GM12891 (cell line): ENCODE measurements at regions not wholly inside any gene's neighbourhood (a gene's known extent, or its start where the extent isn't known, plus 50 kb on each side); places are given as distances from the start of the nearest gene placed in this dataset.

Source experiments
- PAX5 ChIP-seq: IDR thresholded peaks from 2 replicates; pipeline ENCODE4 v1.6.1; 2011; ENCODE audit warnings: low read length, moderate library complexity, mild to moderate bottlenecking; ENCODE audit not compliant: insufficient read depth, severe bottlenecking
- POLR2A ChIP-seq: IDR thresholded peaks from 2 replicates; pipeline ENCODE4 v1.6.1; 2011; ENCODE audit warnings: low read depth, low read length, control low read depth
- POLR2AphosphoS5 ChIP-seq: IDR thresholded peaks from 2 replicates; pipeline ENCODE4 v1.6.1; 2011; ENCODE audit warnings: low read depth, low read length, control low read depth
- SPI1 ChIP-seq: IDR thresholded peaks from 2 replicates; pipeline ENCODE4 v1.6.1; 2011; ENCODE audit warnings: low read depth, low read length, control low read depth
- TAF1 ChIP-seq: IDR thresholded peaks from 2 replicates; pipeline ENCODE4 v1.6.1; 2011; ENCODE audit warnings: low read depth, low read length, control low read depth

DNA sequence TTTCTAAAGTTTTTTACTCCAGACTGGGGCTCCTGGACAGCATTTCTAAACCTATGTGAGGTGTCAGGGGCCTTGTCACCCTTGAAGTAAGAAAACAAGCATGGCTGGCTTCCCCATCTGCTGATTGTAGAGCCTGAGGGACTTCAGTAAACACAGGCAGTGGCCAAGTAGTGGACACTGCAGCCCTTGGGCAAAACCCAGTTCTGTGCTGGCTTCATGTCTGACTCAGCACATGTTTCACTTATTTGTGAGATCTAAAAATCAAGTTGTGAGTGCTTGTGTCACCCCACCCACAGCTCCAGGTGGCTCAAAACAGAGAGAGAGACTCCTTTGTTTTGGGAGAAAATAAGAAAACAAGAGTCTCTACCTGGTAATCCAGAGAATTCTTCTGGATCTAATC lies 660.3 kb upstream of the VRK2 start:
- TF ChIP-seq POLR2A (no peak), TAF1 (no peak), POLR2AphosphoS5 (no peak), SPI1 (no peak), PAX5 (no peak)
